ENCODE measurements at regions not wholly inside any gene's neighbourhood (a gene's known extent, or its start where the extent isn't known, plus 50 kb on each side); places are given as distances from the start of the nearest gene placed in this dataset.
"Not testable (repeated sequence)": the region's sequence is repeated elsewhere in the genome, so short reads cannot be mapped to it uniquely, and the experiment has no call there.

DNA sequence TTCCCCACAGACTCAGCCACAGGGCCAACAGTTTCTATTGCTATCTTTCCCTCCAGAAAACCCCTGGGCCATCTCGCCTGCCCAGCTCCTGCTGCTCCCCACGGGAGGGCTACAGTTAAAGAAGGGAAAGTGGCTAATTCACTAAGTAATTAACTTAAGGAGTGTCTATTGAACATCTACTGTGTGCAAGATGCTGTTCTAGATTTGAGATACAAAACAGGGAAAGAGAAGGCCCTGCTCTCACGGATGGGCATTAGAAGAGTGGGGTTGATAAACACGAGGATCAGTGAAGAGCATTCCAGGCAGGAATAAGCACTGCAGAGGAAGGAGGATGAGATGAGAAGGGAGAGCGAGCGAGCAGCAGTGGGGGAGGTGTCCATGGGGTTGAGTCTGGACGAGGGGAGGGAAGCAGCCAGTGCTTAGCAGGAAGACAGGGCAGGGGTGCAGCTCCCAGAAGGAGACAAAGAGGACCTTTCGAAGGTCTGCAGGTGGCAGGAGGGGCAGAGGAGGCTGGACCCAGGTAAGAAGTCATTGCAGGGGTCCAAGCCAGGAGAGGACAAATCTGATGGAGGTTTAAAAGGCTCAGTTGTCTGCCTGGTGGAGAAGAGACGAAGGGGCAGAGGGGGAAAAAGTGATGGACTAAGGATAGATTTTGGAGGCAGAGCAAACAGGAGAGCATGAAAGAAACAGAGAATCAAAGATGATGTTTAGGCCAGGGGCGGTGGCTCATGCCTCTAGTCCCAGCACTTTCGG, 64.7 kb downstream of the KLF15 start:
- H3K27me3 ChIP-seq (ENCODE audit: control insufficient read depth, insufficient read depth, low read length), result peaks cover 28% of the 10 kb centered on the region
- no peaks in the 10 kb centered on the region for H3K4me1 ChIP-seq (ENCODE audit: control insufficient read depth, insufficient read depth, low read length)
- H3K4me3 ChIP-seq (ENCODE audit: low read depth, low read length), result no peak overlapping the region

DNA sequence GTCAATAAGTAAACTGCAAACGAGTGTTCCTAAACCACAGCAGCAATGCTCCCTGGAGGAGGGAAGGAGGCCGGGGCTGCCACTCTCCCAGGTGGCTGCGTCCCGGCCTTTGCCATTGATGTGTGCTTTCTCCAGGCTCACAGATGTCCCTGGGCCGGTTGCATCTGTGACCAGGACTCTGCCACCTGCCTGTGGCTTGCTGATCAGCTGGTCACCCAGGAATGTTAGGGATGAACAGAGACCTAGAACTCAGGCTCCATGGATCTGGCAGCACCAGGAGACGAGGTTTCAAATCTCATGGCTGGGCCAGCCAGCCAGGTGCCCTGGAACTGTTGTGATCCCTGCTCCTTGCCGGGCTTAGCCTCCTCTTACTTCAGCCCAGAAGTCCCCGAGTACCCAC, 65.7 kb downstream of the KLF15 start:
- H3K4me1 ChIP-seq (ENCODE audit: control insufficient read depth, insufficient read depth, low read length), result no peaks in the 10 kb centered on the region
- H3K4me3 ChIP-seq (ENCODE audit: low read depth, low read length), result no peak overlapping the region
- H3K9me3 ChIP-seq (ENCODE audit: control insufficient read depth, insufficient read depth, low read length), result no peaks in the 10 kb centered on the region
- no peak overlapping the region for H3K9ac ChIP-seq (ENCODE audit: low read depth, low read length)
- H3K36me3 ChIP-seq (ENCODE audit: control insufficient read depth, insufficient read depth, low read length), result no peaks in the 10 kb centered on the region
- H3K27me3 ChIP-seq (ENCODE audit: control insufficient read depth, insufficient read depth, low read length), result peaks cover 28% of the 10 kb centered on the region

More for the DNA sequence above, 64.7 kb downstream of the KLF15 start:
- no peaks in the 10 kb centered on the region for H3K9me3 ChIP-seq (ENCODE audit: control insufficient read depth, insufficient read depth, low read length)
- H3K36me3 ChIP-seq (ENCODE audit: control insufficient read depth, insufficient read depth, low read length), result no peaks in the 10 kb centered on the region
- H3K9ac ChIP-seq (ENCODE audit: low read depth, low read length), result no peak overlapping the region

DNA sequence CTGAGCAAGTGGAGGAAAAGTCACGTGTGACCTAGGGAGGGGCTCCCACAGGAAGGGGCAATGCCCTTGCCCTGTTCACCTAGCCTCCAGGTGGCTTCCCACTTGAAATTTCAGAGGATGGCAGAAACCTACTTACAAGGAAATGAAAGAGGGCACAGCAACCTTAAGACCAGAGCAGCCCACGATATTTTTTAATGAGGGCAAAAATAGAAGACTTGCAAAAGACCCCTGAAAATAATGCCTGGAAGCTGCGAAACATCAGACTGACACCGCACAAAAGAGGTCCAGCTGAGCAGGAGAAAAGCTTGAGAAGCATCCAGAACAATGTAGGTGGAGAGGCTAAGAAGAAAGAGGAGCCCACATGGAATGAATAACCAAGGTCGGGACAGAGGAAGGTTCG, 66.1 kb downstream of the KLF15 start:
- peaks cover 28% of the 10 kb centered on the region for H3K27me3 ChIP-seq (ENCODE audit: control insufficient read depth, insufficient read depth, low read length)
- no peaks in the 10 kb centered on the region for H3K4me1 ChIP-seq (ENCODE audit: control insufficient read depth, insufficient read depth, low read length)
- no peaks in the 10 kb centered on the region for H3K9me3 ChIP-seq (ENCODE audit: control insufficient read depth, insufficient read depth, low read length)
- H3K36me3 ChIP-seq (ENCODE audit: control insufficient read depth, insufficient read depth, low read length), result no peaks in the 10 kb centered on the region
- no peak overlapping the region for H3K9ac ChIP-seq (ENCODE audit: low read depth, low read length)
- H3K4me3 ChIP-seq (ENCODE audit: low read depth, low read length), result no peak overlapping the region

DNA sequence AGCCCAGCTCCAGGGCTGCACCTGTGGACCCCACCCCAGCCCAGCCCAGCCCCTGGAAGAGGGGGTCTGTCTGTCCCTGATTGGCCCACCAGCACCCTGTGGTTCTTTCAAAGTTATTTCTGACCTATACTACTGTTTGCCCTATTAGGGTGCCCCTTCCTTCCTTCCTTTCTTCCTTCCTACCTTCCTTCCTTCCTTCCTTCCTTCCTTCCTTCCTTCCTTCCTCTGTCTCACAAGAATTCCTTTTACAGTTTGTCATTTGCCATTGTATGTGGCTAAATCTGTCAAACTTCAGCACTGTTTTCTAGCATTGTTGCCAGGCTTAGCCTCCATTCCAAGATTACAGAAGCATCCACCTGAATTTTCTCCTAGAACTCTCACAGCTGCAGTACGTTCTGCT, 66.9 kb downstream of the KLF15 start:
- no peak overlapping the region for H3K9ac ChIP-seq (ENCODE audit: low read depth, low read length)
- no peaks in the 10 kb centered on the region for H3K36me3 ChIP-seq (ENCODE audit: control insufficient read depth, insufficient read depth, low read length)
- peaks cover 29% of the 10 kb centered on the region for H3K27me3 ChIP-seq (ENCODE audit: control insufficient read depth, insufficient read depth, low read length)
- H3K9me3 ChIP-seq (ENCODE audit: control insufficient read depth, insufficient read depth, low read length), result no peaks in the 10 kb centered on the region
- no peaks in the 10 kb centered on the region for H3K4me1 ChIP-seq (ENCODE audit: control insufficient read depth, insufficient read depth, low read length)
- no peak overlapping the region for H3K4me3 ChIP-seq (ENCODE audit: low read depth, low read length)

DNA sequence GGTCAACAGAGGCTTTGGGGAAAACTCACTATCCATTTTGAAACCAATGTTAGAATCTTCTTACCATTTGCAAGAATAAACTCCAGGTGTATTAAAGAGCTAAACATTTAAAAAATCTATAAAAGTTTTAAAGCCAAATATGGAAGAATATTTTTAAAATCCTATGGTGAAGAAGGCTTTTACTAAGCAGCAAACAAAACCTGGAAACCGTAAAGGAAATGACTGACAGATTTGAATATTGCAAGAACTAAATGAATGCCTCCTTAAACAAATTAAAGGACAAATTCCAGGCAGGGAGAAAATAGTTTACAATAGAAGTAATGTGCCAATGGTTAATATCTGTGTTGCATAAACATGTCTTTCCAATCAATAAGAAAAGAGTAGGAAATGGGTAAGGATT, 68.1 kb downstream of the KLF15 start:
- H3K9ac ChIP-seq (ENCODE audit: low read depth, low read length), result no peak overlapping the region

DNA sequence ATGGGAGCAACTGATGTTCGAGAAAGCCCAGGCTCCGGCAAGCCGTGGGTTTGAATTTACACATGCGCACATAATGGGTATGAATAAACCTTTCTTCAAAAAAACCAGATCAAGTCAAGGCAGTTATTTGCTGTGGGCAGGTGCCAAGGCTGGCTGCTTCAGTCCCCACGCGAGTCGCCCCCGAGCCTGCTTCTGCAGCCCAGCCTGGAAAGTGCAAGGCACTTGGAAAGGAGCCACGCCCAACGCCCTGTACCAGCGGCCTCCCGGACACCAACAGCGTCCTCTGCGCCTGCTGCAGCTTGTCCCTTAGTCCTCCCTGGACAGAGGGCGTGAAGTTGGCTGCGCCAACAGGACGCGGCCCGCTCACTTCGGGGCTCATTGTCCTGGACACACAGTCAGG, 68.9 kb downstream of the KLF15 start:
- Histone ChIP-seq H3K9me3 (ENCODE audit: control insufficient read depth, insufficient read depth, low read length) (no peaks in the 10 kb centered on the region), H3K27me3 (ENCODE audit: control insufficient read depth, insufficient read depth, low read length) (peaks cover 29% of the 10 kb centered on the region), H3K9ac (ENCODE audit: low read depth, low read length) (no peak overlapping the region), H3K36me3 (ENCODE audit: control insufficient read depth, insufficient read depth, low read length) (no peaks in the 10 kb centered on the region), H3K4me3 (ENCODE audit: low read depth, low read length) (peak overlapping the region; percentile 59), H3K4me1 (ENCODE audit: control insufficient read depth, insufficient read depth, low read length) (no peaks in the 10 kb centered on the region)

More for the DNA sequence above, 68.1 kb downstream of the KLF15 start:
- no peak overlapping the region for H3K4me3 ChIP-seq (ENCODE audit: low read depth, low read length)
- peaks cover 29% of the 10 kb centered on the region for H3K27me3 ChIP-seq (ENCODE audit: control insufficient read depth, insufficient read depth, low read length)
- H3K36me3 ChIP-seq (ENCODE audit: control insufficient read depth, insufficient read depth, low read length), result no peaks in the 10 kb centered on the region
- H3K4me1 ChIP-seq (ENCODE audit: control insufficient read depth, insufficient read depth, low read length), result no peaks in the 10 kb centered on the region
- no peaks in the 10 kb centered on the region for H3K9me3 ChIP-seq (ENCODE audit: control insufficient read depth, insufficient read depth, low read length)

DNA sequence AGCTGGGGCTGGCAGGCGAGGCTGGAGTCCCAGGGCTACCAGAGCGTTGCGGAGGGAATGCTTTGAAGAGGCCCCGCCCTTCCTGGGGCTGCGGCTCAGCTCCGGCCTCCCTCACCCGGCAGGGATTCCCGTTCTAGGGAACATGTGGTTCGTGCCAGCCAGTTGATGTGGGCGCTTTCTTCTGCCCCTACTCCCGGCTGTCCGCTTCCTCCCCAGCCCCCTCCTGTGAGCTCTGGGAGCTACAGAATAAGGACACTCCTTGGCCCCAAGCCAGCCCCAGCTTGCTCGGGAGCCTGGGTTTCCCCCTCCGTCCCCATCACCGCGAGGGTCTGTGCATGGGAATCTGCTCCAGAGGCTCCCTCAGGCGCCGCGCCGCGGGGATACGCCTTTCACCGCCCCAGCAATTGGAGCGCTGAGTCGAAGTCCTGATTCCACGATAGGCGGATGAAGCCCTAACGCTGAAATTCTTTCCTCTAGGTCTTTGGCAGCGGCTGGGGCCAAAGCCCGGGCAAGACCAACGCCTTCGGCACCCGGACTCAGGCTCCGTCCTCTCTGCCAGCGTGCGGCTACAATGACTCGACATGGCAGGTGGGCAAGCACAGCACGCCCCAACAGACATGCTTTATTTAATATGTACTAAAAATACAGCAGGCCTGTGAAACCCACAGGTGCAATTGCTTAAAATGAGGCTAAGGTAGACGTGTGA, 69.5 kb downstream of the KLF15 start:
- Histone ChIP-seq H3K27me3 (ENCODE audit: control insufficient read depth, insufficient read depth, low read length) (peaks cover 29% of the 10 kb centered on the region), H3K4me3 (ENCODE audit: low read depth, low read length) (peak overlapping the region; percentile 59), H3K36me3 (ENCODE audit: control insufficient read depth, insufficient read depth, low read length) (no peaks in the 10 kb centered on the region), H3K4me1 (ENCODE audit: control insufficient read depth, insufficient read depth, low read length) (no peaks in the 10 kb centered on the region), H3K9me3 (ENCODE audit: control insufficient read depth, insufficient read depth, low read length) (no peaks in the 10 kb centered on the region), H3K9ac (ENCODE audit: low read depth, low read length) (peak overlapping the region; percentile 50)

DNA sequence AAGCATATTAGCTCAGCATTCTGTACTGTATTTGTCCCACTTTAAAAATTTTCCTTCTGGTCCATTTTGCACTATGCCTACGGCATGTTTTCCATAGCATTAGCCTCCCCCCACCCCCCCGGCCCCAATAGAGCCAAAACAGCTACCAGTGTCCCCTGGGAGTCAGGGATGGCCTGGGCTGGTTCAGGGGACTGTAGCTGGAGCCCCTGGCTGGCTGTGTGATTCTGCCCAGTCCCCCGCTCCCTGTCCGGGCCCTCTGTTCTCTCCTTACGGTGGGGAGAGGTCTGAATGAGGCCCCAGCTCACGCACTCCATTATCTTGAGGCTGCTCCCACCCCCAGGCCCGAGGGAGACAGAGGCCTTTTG, 70.1 kb downstream of the KLF15 start:
- Histone ChIP-seq H3K4me1 (ENCODE audit: control insufficient read depth, insufficient read depth, low read length) (no peaks in the 10 kb centered on the region), H3K27me3 (ENCODE audit: control insufficient read depth, insufficient read depth, low read length) (peaks cover 29% of the 10 kb centered on the region), H3K4me3 (ENCODE audit: low read depth, low read length) (peak overlapping the region; percentile 59), H3K9ac (ENCODE audit: low read depth, low read length) (peak overlapping the region; percentile 50), H3K9me3 (ENCODE audit: control insufficient read depth, insufficient read depth, low read length) (no peaks in the 10 kb centered on the region), H3K36me3 (ENCODE audit: control insufficient read depth, insufficient read depth, low read length) (no peaks in the 10 kb centered on the region)

DNA sequence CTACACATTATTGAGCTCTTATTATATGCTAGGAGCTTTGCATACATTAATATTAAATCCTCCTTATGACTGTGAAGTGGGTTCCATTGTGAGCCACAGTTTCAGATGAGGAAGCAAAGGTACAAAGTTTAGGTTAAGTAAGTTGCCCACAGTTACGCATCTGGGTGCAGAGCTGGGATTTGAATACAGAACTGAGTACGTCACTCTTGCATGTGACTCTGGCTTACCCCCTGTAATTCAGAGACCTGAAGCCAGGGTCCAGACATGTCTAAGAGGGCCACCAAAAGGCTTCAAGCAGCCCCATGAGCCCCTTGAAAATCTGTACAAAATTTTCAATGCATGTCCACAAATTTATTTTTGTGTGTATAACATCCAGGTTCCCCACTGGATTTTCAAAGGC, 71.8 kb downstream of the KLF15 start:
- no peaks in the 10 kb centered on the region for H3K4me1 ChIP-seq (ENCODE audit: control insufficient read depth, insufficient read depth, low read length)
- no peaks in the 10 kb centered on the region for H3K36me3 ChIP-seq (ENCODE audit: control insufficient read depth, insufficient read depth, low read length)

DNA sequence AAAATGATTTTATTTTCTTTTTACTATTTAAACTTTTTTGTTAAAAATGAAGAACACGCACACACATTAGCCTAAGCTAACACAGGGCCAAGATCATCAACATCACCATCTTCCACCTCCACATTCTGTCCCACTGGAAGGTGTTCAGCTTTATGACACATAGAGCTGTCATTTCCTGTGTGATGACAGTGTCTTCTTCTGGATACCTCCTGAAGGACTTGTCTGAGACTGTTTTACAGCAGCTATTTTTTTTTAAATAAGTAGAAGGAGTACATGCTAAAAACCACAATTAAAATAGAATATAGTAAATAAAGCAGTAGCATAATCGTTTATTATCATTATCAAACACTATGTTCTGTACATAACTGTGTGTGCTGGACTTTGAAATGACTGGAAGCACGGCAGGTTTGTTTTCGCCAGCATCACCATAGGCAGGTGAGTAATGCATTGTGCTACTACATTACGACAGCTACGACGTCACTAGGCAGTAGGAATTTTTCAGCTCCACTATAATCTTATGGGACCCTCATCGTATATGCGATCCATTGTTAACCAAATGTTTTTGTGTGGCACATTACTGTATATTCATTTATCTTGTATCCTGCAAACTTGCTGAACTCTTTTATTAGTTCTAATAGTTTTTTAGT, 72.8 kb downstream of the KLF15 start:
- no peak overlapping the region for H3K9ac ChIP-seq (ENCODE audit: low read depth, low read length)
- no peaks in the 10 kb centered on the region for H3K36me3 ChIP-seq (ENCODE audit: control insufficient read depth, insufficient read depth, low read length)
- no peaks in the 10 kb centered on the region for H3K9me3 ChIP-seq (ENCODE audit: control insufficient read depth, insufficient read depth, low read length)
- H3K4me3 ChIP-seq (ENCODE audit: low read depth, low read length), result no peak overlapping the region
- H3K27me3 ChIP-seq (ENCODE audit: control insufficient read depth, insufficient read depth, low read length), result peaks cover 19% of the 10 kb centered on the region
- no peaks in the 10 kb centered on the region for H3K4me1 ChIP-seq (ENCODE audit: control insufficient read depth, insufficient read depth, low read length)

More for the DNA sequence above, 71.8 kb downstream of the KLF15 start:
- Histone ChIP-seq H3K4me3 (ENCODE audit: low read depth, low read length) (no peak overlapping the region), H3K9ac (ENCODE audit: low read depth, low read length) (no peak overlapping the region), H3K9me3 (ENCODE audit: control insufficient read depth, insufficient read depth, low read length) (no peaks in the 10 kb centered on the region), H3K27me3 (ENCODE audit: control insufficient read depth, insufficient read depth, low read length) (peaks cover 27% of the 10 kb centered on the region)

DNA sequence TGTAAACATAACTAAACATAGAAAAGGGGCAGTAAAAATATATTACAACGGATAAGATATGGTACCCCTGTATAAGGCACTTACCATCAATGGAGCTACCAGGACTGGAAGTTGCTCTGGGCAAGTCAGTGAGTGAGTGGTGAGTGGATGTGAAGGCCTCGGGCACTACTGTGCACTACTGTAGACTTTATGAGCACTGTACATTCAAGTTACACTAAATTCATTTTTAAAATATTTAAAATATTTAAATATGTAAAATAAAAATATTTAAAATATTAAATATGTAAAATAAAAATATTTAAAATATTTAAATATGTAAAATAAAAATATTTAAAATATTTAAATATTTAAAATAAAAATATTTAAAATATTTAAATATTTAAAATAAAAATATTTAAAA, 73.6 kb downstream of the KLF15 start:
- not testable (repeated sequence) for H3K4me1 ChIP-seq (ENCODE audit: control insufficient read depth, insufficient read depth, low read length); H3K9ac ChIP-seq (ENCODE audit: low read depth, low read length); H3K4me3 ChIP-seq (ENCODE audit: low read depth, low read length); H3K9me3 ChIP-seq (ENCODE audit: control insufficient read depth, insufficient read depth, low read length); H3K36me3 ChIP-seq (ENCODE audit: control insufficient read depth, insufficient read depth, low read length)
- peaks cover 12% of the 10 kb centered on the region for H3K27me3 ChIP-seq (ENCODE audit: control insufficient read depth, insufficient read depth, low read length)

DNA sequence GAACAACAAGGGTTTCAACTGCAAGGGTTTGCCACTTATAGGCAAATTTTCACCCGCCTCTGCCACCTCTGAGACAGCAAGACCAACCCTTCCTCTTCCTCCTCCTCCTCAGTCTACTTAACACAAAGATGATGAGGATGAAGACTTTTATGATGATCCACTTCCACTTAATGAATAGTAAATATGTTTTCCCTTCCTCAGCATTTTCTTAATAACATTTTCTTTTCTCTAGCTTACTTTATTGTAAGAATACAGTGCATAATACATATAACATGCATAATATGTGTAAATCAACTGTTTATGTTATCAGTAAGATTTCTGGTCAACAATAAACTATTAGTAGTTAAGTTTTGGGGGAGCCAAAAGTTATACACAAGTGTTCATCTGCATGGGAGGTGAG, 77.4 kb downstream of the KLF15 start:
- H3K9me3 ChIP-seq (ENCODE audit: control insufficient read depth, insufficient read depth, low read length), result no peaks in the 10 kb centered on the region
- no peaks in the 10 kb centered on the region for H3K4me1 ChIP-seq (ENCODE audit: control insufficient read depth, insufficient read depth, low read length)
- H3K36me3 ChIP-seq (ENCODE audit: control insufficient read depth, insufficient read depth, low read length), result no peaks in the 10 kb centered on the region
- no peaks in the 10 kb centered on the region for H3K27me3 ChIP-seq (ENCODE audit: control insufficient read depth, insufficient read depth, low read length)
- no peak overlapping the region for H3K4me3 ChIP-seq (ENCODE audit: low read depth, low read length)
- no peak overlapping the region for H3K9ac ChIP-seq (ENCODE audit: low read depth, low read length)
